HG02678 (cell line): ENCODE measurements at regions not wholly inside any gene's neighbourhood (a gene's known extent, or its start where the extent isn't known, plus 50 kb on each side); places are given as distances from the start of the nearest gene placed in this dataset.
"Not testable (repeated sequence)": the region's sequence is repeated elsewhere in the genome, so short reads cannot be mapped to it uniquely, and the experiment has no call there.

Experiments used
- ATAC-seq: cut with Tn5 transposase; IDR thresholded peaks from one replicate; pipeline ENCODE4 v1.9.1; 2021; ENCODE audit warnings: mild to moderate bottlenecking, moderate library complexity; ENCODE audit not compliant: unreplicated experiment

DNA sequence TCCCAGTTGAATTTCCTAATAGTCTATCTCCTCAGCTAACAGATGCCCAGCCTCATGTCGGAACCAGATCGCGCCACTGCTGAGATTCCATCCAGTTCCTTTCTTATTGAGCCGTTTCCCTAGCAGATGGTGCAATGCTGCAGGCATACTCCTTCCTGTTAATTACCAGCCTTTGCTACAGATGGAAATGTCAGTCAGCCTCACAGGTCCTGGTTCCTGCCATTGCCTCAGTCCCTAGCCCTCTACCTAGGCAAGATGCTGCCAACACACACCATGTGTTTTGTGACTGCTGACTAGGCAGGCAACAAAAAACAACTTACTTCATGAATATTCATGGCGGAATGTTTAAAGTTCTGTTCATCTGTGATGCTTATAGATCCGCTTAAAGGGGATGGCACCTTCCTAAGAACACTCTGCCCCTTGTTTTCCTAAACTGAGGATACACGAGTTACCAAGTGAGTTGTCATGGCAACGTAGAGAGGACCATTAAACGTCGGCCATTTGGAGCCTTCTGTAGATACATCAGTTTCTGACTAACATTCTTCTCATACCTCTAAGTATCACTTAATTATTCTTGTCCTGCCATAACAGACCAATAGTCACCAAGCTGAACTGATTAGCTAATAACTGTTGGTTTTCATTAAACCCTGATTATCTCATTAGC is 749.5 kb downstream of the RNF144A start:
- no peak for ATAC-seq

DNA sequence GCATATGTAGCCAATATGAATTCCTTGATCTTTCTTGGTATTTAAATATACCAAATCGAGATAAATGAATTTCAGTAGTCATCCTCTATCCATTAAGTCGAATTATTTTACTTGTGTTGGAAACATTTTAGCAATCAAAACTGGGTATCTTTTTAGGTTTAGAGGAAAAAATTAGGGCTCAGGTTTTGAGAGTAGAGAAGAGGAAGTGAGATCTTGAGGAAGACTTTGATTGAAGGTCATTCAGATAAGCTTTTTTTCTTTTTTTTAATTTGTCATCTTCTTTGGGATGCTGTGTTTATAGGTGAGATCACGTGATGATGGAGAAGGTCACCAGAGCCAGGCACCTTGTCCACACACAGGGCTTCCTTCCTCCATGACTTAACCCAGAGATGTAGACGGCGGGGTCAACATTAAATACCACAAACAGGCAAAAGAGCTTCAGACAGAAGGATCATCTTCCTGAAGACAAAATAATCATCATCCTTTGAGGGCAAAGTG is 750.1 kb downstream of the RNF144A start:
- ATAC-seq = no peak

DNA sequence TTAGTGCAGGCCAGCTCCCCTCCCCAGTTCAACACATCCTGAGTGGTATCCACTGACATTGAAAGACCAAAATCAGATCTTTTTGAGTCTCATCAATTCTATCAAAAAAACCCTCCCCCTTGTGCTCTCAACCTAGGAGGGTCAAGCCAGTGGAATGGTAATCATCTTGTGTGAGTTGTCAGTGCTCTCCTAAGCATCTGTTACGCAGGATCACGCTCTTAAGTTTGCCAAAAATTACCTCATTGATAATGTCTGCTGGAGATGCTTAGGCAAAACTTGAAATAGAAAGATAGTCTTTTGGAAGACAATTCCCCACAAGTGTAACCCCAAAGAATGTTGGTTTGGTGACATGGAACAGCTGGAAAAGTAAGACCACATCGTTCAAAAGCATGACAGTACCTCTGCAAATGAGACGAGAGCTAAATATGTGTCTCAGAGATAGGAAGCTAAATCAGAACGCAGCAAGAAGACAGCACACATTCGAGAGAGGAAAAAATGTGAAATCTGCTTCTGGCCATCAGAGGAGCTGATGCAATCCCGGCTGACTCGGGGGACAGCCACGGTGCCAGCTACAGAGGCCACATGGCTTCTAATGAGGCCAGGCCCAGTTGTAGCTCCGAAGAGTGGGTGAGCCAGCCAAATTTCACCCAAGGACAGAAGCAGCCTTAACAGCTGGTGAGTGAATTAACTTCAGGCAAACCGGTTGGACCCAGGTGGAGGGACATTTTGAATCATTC is 753.9 kb downstream of the RNF144A start:
- ATAC-seq = no peak

DNA sequence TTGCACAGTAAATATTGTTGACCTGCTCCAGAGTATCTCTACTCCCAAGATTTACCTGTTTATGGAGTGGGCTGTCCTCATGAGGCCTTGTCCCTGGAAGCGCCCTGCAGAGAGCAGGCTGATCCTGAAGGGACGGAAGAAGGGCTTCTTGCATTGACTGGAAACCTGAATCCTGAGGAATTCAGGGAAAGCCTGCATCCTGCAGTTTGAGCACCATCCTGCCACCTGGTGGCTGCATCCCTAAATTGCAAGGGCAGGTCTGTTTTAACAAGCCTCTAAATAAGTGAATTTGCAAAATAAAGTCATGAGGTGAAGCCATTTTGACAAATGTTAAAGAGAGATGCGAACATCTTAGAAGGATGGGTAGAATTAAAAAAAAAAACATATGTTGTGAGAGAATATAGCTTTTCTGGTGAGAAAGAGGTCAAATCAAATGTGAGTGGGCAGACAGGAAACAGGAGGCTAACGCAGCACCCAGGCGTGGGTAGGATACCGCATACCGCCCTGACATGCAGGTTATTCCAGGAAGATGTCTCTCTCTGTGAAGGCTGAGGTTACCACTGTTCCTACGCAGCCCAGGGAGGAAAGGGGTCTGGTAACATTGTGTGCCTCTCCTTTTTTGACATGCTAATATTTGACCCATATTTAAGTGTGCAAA is 754.9 kb downstream of the RNF144A start:
- ATAC-seq = no peak

DNA sequence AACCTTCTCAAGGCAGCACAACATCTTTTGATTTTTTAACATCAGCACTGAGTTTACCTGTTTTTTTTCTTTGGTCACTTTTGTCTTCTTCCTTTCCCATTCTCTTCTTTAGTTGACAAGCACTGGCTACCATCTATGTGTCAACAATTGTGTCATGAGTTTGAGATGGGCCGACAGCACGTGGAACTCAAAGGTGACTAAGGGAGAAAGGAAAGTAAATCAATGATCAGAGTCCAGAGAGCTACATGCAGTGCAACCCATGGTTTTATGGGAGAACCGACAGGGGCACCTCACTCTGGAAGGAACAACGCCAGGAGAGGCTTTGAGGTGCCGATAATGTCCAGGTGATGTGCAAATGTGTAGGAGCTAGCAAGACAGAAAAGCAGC is 755.5 kb downstream of the RNF144A start:
- no peak for ATAC-seq

DNA sequence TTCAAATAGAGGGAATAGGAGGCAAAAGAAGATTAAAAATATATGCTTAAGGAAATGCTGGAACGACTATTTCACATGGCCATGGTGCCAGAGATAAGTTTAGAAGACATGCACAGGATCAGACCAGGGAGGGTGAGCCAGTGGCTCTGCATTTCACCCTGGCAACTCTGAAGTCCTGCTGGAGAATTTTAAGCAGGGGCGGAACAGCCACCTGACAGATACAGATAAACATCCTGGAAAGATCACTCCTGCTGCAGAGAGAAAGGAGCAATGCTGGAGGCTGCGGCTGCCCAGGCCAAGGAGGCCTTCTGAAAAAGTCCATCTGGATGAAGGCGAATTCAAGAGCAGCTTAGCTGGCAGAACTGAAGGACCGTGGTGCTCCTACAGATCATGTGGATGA is 755.9 kb downstream of the RNF144A start:
- no peak for ATAC-seq

DNA sequence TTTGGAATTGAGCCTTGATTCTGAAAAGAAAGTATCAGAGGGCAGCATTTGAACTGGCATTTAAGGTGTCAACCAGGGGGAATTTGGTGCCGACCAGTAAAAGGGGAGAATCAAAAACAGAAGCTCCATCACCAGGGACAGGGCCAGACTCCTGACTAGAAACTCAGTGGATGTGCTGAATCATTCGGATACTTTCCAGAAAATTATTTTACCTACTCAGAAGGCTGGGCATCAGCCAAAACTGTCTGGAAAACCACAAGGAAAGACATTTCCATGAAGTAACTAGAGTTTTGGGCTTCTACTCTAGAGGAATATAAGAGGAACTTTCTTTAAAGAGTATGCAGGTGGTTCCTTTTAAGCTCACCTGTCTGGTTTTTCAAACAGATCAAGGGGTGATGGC is 756.6 kb downstream of the RNF144A start:
- ATAC-seq = no peak

DNA sequence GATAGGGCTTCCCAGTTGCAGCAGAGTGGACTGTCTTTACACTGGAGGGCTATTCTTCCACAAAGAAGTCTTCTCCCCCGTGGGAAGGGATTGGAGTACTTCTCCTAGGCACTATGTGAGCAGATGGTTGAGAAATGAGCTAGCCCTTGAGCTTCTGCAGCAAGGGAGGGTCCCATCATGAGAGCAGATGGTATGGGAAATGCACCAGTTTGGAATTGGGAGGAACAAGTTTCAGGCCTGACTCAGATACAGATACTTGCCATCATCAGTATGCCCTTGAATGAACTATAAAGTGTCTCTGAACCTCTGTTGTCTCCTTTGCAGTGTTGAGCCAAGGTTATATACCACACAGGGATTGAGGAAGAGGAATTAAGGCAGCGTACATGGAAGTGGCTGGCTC is 757.4 kb downstream of the RNF144A start:
- no peak for ATAC-seq

DNA sequence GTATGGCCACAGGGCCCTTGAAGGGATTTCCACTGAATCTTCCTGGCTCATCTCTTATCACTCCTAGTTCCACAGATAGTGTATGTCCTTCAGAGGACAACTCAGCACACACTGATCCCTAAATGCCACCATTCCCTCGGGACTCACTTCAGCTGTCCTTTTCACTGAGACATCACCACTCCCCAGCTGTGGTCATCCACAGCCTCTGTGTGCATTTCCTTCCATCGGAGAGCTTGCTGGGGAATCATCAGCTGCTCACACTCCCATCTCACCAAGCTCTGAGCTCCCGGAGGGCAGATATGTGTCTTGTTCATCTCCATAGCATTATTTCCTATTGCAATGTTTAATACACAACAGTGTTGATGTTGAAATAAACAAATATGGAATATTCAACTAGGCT is 759.5 kb downstream of the RNF144A start:
- no peak for ATAC-seq

DNA sequence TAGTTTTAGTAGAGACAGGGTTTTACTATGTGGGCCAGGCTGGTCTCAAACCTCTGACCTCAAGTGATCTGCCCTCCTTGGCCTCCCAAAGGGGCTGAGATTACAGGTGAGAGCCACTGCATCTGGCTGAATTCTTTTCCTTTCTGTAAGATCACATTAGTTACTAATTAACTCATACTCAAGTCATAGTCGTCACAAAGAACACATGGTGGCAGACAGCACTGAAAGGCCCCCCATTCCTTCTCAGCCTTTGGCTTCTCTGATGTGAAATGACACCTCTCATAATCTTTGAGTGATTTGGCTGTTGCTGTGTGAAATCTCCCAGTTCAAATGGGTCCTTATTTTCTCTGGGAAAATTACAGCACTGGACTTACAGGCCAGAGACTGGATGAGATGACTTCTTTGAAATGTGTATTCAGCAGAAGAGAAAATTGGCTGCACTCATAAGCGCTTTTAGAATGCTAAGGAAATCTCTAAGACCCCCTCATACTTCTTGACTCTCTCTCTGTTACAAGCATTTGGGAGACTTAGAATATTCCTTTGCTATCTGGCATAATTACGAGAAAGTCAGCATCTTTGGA is 764.8 kb downstream of the RNF144A start:
- no peak for ATAC-seq

DNA sequence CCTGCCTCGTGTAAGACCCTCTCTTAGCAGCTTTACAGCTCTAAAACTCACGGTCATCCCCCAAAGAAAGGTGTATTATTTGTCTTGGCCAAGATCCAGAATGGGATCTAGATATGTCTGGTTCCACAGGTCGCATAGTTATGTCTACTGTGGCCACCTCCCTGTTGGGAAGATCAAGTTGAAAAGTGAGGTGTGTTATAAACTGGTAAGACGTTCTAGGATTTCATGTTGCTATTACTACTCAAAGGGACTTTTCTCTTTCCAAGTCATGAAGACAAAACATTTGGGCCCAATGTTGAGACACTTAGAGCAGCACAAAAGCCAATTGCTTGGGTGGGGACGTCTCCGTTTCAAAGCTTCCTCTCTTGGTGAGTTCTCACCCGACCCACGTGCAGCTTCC is 766.0 kb downstream of the RNF144A start:
- ATAC-seq = no peak

DNA sequence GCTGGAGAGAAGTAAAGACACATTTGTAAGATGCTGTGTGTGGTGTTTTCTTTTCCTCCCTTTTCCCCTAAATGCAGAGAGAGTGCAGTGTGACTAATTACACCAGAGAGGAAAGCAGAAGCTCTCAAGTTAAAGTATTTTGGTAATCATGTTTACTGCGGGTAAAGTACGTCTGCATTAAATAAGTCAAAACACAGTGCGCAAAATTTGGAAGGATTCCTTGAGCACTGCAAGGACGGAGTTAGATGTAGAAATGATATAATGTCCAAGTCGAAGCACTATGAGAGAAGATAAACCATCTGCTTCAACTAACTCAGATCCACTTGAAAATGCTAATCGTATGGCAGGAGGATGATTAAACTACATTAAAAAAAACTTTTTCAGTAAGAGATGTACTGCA is 766.5 kb downstream of the RNF144A start:
- no peak for ATAC-seq

DNA sequence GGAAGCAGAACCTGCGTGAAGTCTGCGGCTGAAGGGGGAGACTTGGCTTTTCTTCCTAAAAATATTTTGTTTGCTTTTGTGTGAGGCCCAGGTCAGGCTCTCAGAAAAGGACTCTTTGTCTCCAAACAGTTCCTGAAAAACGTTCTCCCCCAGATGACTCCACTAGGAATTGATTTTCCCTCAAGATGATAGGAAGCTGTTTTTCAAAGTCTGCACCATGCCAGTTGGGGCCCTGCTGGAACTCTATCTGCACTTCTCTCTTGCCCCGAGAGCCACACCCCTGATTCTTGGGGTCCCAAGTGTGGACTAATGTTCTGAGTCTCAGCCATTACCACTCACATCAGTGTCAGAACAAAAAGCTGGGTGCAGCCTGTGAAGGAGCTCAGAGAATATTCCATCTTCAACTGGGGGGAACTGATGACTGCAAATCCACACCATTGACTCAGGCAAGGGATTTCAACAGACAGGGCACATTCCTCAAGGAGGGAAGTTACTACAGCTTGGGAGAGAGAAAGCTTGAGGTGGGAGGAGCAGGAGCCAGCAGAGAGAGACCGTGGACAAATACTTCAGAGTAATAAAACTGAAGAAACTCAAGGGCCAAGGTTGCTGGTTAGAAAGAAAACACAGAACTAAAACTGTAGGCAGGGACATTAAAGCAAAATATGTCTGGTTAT is 768.3 kb downstream of the RNF144A start:
- no peak for ATAC-seq

DNA sequence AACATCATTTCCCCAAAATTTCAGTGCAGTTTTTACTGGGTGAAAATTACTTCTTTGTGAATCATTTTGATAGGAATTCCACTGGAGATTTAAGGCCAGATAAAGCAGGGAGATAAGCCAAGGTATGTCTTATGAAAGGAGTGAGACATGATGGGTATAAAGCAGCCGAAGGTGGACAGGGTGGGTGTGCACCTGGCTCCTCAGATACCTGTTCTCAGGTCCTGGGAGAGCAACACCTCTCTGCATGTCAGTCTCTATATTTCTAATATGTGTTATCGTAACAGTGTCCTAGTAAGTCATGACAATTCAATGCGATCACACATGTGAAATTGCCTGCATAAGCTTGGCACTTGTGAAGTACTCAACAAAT is 768.8 kb downstream of the RNF144A start:
- ATAC-seq = no peak

DNA sequence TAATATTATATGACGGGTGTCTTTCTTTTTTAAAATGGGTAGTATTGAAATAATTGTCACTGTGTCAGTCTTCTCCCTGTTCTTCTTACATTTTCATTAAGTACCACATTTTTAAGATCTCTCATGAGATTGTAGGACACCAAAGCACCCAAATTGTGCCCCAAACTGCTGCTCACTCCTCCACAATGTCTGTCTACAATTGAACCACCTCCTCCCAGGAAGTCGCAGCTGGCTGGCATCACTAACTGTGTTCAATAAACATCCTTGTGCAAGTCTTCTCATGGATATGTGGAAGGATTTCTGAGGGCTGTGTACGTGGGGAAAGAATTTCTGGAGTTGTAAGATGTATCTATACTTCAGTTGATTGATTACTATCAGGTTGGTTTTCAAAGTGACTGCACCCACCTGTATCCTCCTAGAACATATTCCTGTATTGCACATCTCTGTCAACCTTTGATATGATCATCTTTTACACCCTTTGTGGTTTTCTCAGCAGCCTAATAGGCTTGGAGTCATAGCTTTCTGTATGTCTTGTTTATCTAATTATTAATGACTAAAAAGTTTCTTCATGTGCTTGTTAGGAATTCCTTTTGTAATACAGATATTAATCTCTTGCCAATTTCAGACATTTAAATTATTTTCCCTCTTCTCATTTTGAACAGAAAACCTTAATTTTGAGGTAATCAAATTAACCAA is 774.9 kb downstream of the RNF144A start:
- no peak for ATAC-seq

DNA sequence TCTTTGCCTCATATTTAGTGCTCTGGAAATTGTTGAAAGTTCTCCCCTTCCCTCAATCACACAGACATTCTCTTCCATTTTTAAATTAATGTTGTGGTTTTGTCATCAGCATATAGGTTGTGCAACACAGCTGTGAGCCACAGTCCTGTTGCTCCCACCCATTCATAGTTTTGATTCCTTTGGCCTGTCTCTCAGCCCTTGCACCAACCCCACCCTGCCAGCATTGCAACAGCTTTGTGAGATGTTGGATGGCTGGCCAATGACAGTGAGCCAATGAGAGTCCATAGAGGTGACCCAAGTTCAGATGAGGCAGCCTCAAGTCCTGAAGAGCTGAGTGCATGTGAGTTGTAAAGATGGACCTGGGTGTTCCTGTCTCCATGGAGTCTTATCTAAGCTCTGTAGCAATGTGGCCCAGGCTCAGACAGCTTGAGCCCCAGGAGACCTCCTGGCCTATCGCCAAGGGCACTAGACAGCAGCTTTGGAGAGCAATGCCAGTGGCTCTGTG is 775.5 kb downstream of the RNF144A start:
- ATAC-seq = no peak

DNA sequence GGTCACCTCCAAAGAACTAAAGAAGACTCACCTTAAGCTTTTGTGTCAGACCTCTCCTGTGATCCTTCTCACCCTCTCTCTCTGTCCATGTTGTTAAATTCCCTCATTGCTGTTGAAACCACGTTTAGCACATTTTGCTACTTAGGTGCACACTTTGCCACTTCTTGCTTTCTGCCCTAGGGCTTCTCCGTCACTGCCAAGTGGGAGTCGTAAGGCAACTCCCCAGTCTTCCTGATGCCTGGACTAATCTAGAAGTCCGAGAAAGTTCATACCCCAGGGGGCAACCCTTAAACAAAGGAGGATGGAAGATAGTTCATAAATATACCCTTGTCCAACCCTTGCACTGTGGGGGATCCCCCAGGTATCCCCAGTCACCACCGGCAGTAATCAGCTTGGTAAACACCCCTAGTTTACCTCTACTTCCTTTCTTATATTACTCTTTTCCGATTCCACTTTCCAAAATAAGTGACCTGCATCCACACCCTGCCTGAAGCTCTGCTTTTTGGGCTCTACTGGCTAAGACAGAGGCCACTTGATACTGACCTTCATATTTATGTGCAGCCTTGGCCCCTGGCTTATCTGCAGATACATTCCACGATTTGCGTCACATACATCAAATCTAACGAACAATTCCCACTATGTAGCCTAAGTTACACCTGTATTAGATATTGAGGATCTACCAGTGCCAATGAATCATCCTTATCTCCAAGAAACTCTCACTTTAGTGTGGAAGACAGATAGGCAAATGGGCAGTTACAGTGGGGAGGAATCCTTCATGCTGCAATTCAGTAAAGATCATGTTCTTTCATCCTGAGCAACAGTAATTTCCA is 776.2 kb downstream of the RNF144A start:
- no peak for ATAC-seq

DNA sequence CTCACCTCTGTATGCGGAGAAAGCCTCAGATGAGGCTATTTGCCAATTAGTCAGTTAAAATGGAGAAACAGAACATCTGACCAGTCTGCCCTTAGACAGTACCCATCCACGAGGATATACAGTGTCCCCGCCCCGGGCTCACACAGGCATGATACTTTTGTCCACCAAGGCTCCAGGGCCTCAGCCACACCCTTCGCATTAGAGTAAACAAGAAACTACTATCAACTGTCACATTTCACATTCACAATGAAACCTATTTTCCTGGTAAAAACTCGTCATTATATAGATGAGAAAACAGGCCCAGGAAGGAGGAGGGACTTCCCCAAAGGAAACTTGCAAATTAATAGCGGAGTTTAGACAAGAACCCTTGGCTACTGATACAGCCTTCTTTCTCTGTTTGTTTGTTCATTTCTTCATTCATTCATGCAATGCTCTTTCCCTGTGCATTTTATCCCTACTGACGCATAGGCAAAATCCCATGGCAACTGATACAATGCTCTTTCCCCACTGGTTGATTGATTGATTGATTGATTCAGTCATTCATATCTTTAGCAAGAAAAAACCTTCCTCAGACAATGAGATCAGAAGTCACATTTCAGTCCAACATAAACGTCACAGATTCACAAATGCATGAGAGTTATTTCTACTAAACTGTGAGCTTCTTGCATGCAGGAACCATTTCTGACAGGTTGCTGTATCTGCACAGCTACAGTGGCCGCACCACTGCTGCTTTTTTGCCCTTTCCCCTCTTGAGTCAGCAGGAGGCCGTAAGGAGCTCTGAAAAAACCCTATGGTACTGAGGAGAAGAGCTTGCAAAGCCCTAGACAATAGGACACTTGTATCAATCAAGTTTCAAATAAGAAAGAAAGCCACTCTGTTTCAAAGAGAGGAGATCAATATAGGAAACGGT is 777.1 kb downstream of the RNF144A start:
- no peak for ATAC-seq

DNA sequence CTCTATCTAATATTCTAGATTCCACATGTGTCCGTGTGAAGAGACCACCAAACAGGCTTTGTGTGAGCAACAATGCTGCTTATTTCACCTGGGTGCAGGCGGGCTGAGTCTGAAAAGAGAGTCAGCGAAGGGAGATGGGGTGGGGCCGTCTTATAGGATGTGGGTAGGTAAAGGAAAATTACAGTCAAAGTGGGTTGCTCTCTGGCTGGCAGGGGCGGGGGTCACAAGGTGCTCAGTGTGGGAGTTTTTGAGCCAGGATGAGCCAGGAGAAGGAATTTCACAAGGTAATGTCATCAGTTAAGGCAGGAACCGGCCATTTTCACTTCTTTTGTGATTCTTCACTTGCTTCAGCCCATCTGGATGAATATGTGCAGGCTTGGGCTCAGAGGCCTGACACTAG is 779.3 kb downstream of the RNF144A start:
- ATAC-seq = not testable (repeated sequence)
